HG02870 (cell line): ENCODE measurements at regions not wholly inside any gene's neighbourhood (a gene's known extent, or its start where the extent isn't known, plus 50 kb on each side); places are given as distances from the start of the nearest gene placed in this dataset.

Source experiments
- ATAC-seq: cut with Tn5 transposase; IDR thresholded peaks from one replicate; pipeline ENCODE4 v1.9.1; 2021; ENCODE audit warnings: mild to moderate bottlenecking, moderate library complexity; ENCODE audit not compliant: unreplicated experiment

GRCh38 chr10:106216085-106216484, 948.4 kb downstream of the SORCS1 start:
- ATAC-seq, result no peak

GRCh38 chr10:106214243-106214642, 950.3 kb downstream of the SORCS1 start:
- no peak for ATAC-seq

GRCh38 chr10:106213493-106213892, 951.0 kb downstream of the SORCS1 start:
- ATAC-seq, result no peak

GRCh38 chr10:106198275-106198674, 966.2 kb downstream of the SORCS1 start:
- ATAC-seq, result no peak

GRCh38 chr10:106189292-106189691, 975.2 kb downstream of the SORCS1 start:
- ATAC-seq, result no peak

- no peak for ATAC-seq
Measured at GRCh38 chr10:106185951-106186350, 978.6 kb downstream of the SORCS1 start.

GRCh38 chr10:106183041-106183440, 981.5 kb downstream of the SORCS1 start:
- no peak for ATAC-seq

GRCh38 chr10:106182542-106182941, 982.0 kb downstream of the SORCS1 start:
- ATAC-seq, result no peak

- no peak for ATAC-seq
Measured at GRCh38 chr10:106181501-106181900, 983.0 kb downstream of the SORCS1 start.

- ATAC-seq, result no peak
Measured at GRCh38 chr10:106179430-106179829, 985.1 kb downstream of the SORCS1 start.

GRCh38 chr10:106175760-106176377, 988.6 kb downstream of the SORCS1 start:
- ATAC-seq, result no peak

GRCh38 chr10:106173838-106174237, 990.7 kb downstream of the SORCS1 start:
- no peak for ATAC-seq

GRCh38 chr10:106169241-106169640, 995.3 kb downstream of the SORCS1 start:
- no peak for ATAC-seq

- no peak for ATAC-seq
Measured at GRCh38 chr10:106167946-106168345, 996.6 kb downstream of the SORCS1 start.

GRCh38 chr10:106158241-106158640, 1006.3 kb downstream of the SORCS1 start:
- ATAC-seq, result no peak

- no peak for ATAC-seq
Measured at GRCh38 chr10:106147021-106147420, 1017.5 kb downstream of the SORCS1 start.

- ATAC-seq, result no peak
Measured at GRCh38 chr10:106139915-106140314, 1024.6 kb downstream of the SORCS1 start.

- no peak for ATAC-seq
Measured at GRCh38 chr10:106136175-106136574, 1028.3 kb downstream of the SORCS1 start.

GRCh38 chr10:106134326-106135000, 1030.0 kb downstream of the SORCS1 start:
- no peak for ATAC-seq

- ATAC-seq, result no peak
Measured at GRCh38 chr10:106133451-106133850, 1031.1 kb downstream of the SORCS1 start.

GRCh38 chr10:106132956-106133355, 1031.5 kb downstream of the SORCS1 start:
- no peak for ATAC-seq

- ATAC-seq, result no peak
Measured at GRCh38 chr10:106114656-106115186, 1049.8 kb downstream of the SORCS1 start.
